ENCODE measurements at regions not wholly inside any gene's neighbourhood (a gene's known extent, or its start where the extent isn't known, plus 50 kb on each side); places are given as distances from the start of the nearest gene placed in this dataset.

- no peak for DNase-seq
Observed at GRCh38 chr7:130899071-130899560, 165.1 kb upstream of the KLF14 start.

- no peak for DNase-seq
Observed at GRCh38 chr7:130899638-130900401, 165.8 kb upstream of the KLF14 start.

- DNase-seq = no peak
Observed at GRCh38 chr7:130900471-130901076, 166.6 kb upstream of the KLF14 start.

- DNase-seq = no peak
Observed at GRCh38 chr7:130901209-130901783, 167.3 kb upstream of the KLF14 start.

GRCh38 chr7:130902755-130903357, 168.8 kb upstream of the KLF14 start:
- DNase-seq = no peak

- no peak for DNase-seq
Observed at GRCh38 chr7:130903358-130903974, 169.5 kb upstream of the KLF14 start.

- DNase-seq = no peak
Observed at GRCh38 chr7:130904031-130904757, 170.2 kb upstream of the KLF14 start.

- no peak for DNase-seq
Observed at GRCh38 chr7:130904792-130905191, 170.8 kb upstream of the KLF14 start.

GRCh38 chr7:130906575-130906974, 172.6 kb upstream of the KLF14 start:
- DNase-seq = no peak

- no peak for DNase-seq
Observed at GRCh38 chr7:130907439-130907838, 173.4 kb upstream of the KLF14 start.

GRCh38 chr7:130908345-130909160, 174.5 kb upstream of the KLF14 start:
- no peak for DNase-seq

GRCh38 chr7:130909161-130909836, 175.3 kb upstream of the KLF14 start:
- DNase-seq = no peak

- no peak for DNase-seq
Observed at GRCh38 chr7:130909881-130910672, 176.1 kb upstream of the KLF14 start.

GRCh38 chr7:130910949-130911944, 177.2 kb upstream of the KLF14 start:
- DNase-seq = no peak

GRCh38 chr7:130912082-130912861, 178.3 kb upstream of the KLF14 start:
- no peak for DNase-seq

- DNase-seq = no peak
Observed at GRCh38 chr7:130912862-130913638, 179.0 kb upstream of the KLF14 start.
